Fibroblast of villous mesenchyme (primary cell): ENCODE measurements at regions not wholly inside any gene's neighbourhood (a gene's known extent, or its start where the extent isn't known, plus 50 kb on each side); places are given as distances from the start of the nearest gene placed in this dataset.

Experiments
- DNase-seq: peaks from one replicate; pipeline ENCODE4 v3.0.0-alpha.2; 2010; ENCODE audit warnings: low read depth
- H3K4me3 ChIP-seq: 2 replicates; pipeline ENCODE4 v1.5.1; 2011; ENCODE audit warnings: low read depth, mild to moderate bottlenecking, low read length
- CTCF ChIP-seq: IDR thresholded peaks from 2 replicates; pipeline ENCODE4 v1.5.1; 2012; ENCODE audit warnings: low read depth, mild to moderate bottlenecking, low read length; ENCODE audit not compliant: insufficient read depth

- no peak overlapping the region for H3K4me3 ChIP-seq
- DNase-seq = no peak
- TF ChIP-seq CTCF = no peak
Measured at GRCh38 chr20:47868236-47868635, 83.0 kb upstream of the SULF2 start.

- H3K4me3 ChIP-seq = no peak overlapping the region
- DNase-seq = no peak
- TF ChIP-seq CTCF = no peak
Measured at GRCh38 chr20:47867831-47868230, 82.5 kb upstream of the SULF2 start.

- DNase-seq = no peak
- TF ChIP-seq CTCF = no peak
- no peak overlapping the region for H3K4me3 ChIP-seq
Measured at GRCh38 chr20:47866480-47866879, 81.2 kb upstream of the SULF2 start.

GRCh38 chr20:47865912-47866311 lies 80.6 kb upstream of the SULF2 start:
- no peak for TF ChIP-seq CTCF
- no peak overlapping the region for H3K4me3 ChIP-seq

GRCh38 chr20:47865451-47865850 lies 80.2 kb upstream of the SULF2 start:
- no peak overlapping the region for H3K4me3 ChIP-seq
- no peak for DNase-seq
- TF ChIP-seq CTCF = no peak

More at GRCh38 chr20:47865912-47866311, 80.6 kb upstream of the SULF2 start:
- DNase-seq = no peak

GRCh38 chr20:47863981-47864380 lies 78.7 kb upstream of the SULF2 start:
- TF ChIP-seq CTCF = no peak
- no peak for DNase-seq
- no peak overlapping the region for H3K4me3 ChIP-seq

GRCh38 chr20:47863315-47863965 lies 78.2 kb upstream of the SULF2 start:
- H3K4me3 ChIP-seq = no peak overlapping the region
- DNase-seq = no peak
- TF ChIP-seq CTCF = no peak
